IMR-90 (cell line): ENCODE measurements at regions not wholly inside any gene's neighbourhood (a gene's known extent, or its start where the extent isn't known, plus 50 kb on each side); places are given as distances from the start of the nearest gene placed in this dataset.

Experiments used
- ATAC-seq: fragments of 200-7000 bp; cut with Tn5 transposase; 2 replicates; pipeline ENCODE4 v1.9.1; 2020; ENCODE audit warnings: low read depth, mild to moderate bottlenecking, moderate library complexity
- BruUV-seq: library from RNA; stranded (reverse); fragments of 400-500 nt; replicated peaks from 2 replicates; lab custom pipeline; 2021; lab: Mats Ljungman, UMichigan
- CTCF ChIA-PET: fragments of 300-600 bp; formaldehyde crosslinking; extraction: SDS; loops from one replicate; lab custom pipeline; 2021; ENCODE audit warnings: antibody characterized with exemption; lab: Yijun Ruan, JAX
- POLR2A ChIA-PET: fragments of 300-600 bp; sonication (Branson Sonifier 250); formaldehyde crosslinking; loops from one replicate; lab custom pipeline; 2022; ENCODE audit warnings: antibody characterized with exemption; ENCODE audit not compliant: unreplicated experiment; lab: Charles Lee
- DNase-seq: peaks from one replicate; pipeline ENCODE4 v3.0.0; 2013
- H2AFZ ChIP-seq: replicated peaks from 2 replicates; pipeline ENCODE3; 2013; ENCODE audit warnings: low read length, mild to moderate bottlenecking; ENCODE audit not compliant: poor library complexity
- H2AK5ac ChIP-seq: 2 replicates; pipeline ENCODE4 v1.6.1; 2013; ENCODE audit warnings: low read depth, low read length, inconsistent platforms
- H2AK9ac ChIP-seq: replicated peaks from 2 replicates; pipeline ENCODE3; 2013; ENCODE audit warnings: mild to moderate bottlenecking, low read depth, low read length, moderate library complexity; ENCODE audit not compliant: poor library complexity
- H2BK120ac ChIP-seq: 2 replicates; pipeline ENCODE4 v1.6.1; 2013; ENCODE audit warnings: low read depth, low read length, inconsistent platforms
- H2BK15ac ChIP-seq: 3 replicates; pipeline ENCODE4 v1.6.1; 2013; ENCODE audit warnings: low read depth, low read length, inconsistent platforms
- H2BK20ac ChIP-seq: 2 replicates; pipeline ENCODE4 v1.6.1; 2013; ENCODE audit warnings: low read depth, mild to moderate bottlenecking, inconsistent platforms, low read length, moderate library complexity
- H2BK5ac ChIP-seq: 2 replicates; pipeline ENCODE4 v1.6.1; 2013; ENCODE audit warnings: mild to moderate bottlenecking, low read depth, low read length, inconsistent platforms; ENCODE audit not compliant: poor library complexity, severe bottlenecking
- H3K14ac ChIP-seq: replicated peaks from 2 replicates; pipeline ENCODE4 v1.6.1; 2013; ENCODE audit warnings: low read depth, low read length, inconsistent platforms
- H3K18ac ChIP-seq: 2 replicates; pipeline ENCODE4 v1.6.1; 2013; ENCODE audit warnings: low read depth, low read length, control low read depth
- H3K23ac ChIP-seq: 2 replicates; pipeline ENCODE4 v1.6.1; 2013; ENCODE audit warnings: low read depth, low read length, inconsistent platforms
- H3K27ac ChIP-seq: 2 replicates; pipeline ENCODE4 v1.5.1; 2013; ENCODE audit warnings: mild to moderate bottlenecking, control low read depth, low read length; ENCODE audit not compliant: insufficient read depth
- H3K27me3 ChIP-seq: 2 replicates; pipeline ENCODE4 v1.6.1; 2013; ENCODE audit warnings: low read length; ENCODE audit not compliant: control insufficient read depth, insufficient read depth
- H3K36me3 ChIP-seq: 2 replicates; pipeline ENCODE4 v1.6.1; 2013; ENCODE audit warnings: low read length, mixed read lengths; ENCODE audit not compliant: control insufficient read depth, insufficient read depth
- H3K4ac ChIP-seq: 2 replicates; pipeline ENCODE4 v1.6.1; 2013; ENCODE audit warnings: low read depth, low read length, inconsistent platforms
- H3K4me1 ChIP-seq: 2 replicates; pipeline ENCODE4 v1.6.1; 2013; ENCODE audit warnings: low read length, mixed read lengths; ENCODE audit not compliant: control insufficient read depth, insufficient read depth
- H3K4me2 ChIP-seq: 2 replicates; pipeline ENCODE4 v1.6.1; 2013; ENCODE audit warnings: low read depth, mild to moderate bottlenecking, control low read depth, low read length, moderate library complexity
- H3K4me3 ChIP-seq: 2 replicates; pipeline ENCODE4 v1.5.1; 2013; ENCODE audit warnings: low read depth, mild to moderate bottlenecking, control low read depth, low read length, moderate library complexity; ENCODE audit not compliant: insufficient read depth
- H3K56ac ChIP-seq: 2 replicates; pipeline ENCODE4 v1.6.1; 2013; ENCODE audit warnings: low read length, inconsistent platforms; ENCODE audit not compliant: insufficient read depth; ENCODE audit errors: extremely low read depth
- H3K79me1 ChIP-seq, 2 experiments: 2 replicates each; pipeline ENCODE4 v1.6.1; 2013; ENCODE audit warnings: low read length in 2 of 2, inconsistent platforms in 1 of 2, low read depth in 1 of 2
- H3K9ac ChIP-seq: 2 replicates; pipeline ENCODE4 v1.6.1; 2013; ENCODE audit warnings: low read depth, low read length, control low read depth
- H3K9me1 ChIP-seq: 2 replicates; pipeline ENCODE4 v1.6.1; 2013; ENCODE audit warnings: low read length, inconsistent platforms; ENCODE audit not compliant: insufficient read depth
- H3K9me3 ChIP-seq: 2 replicates; pipeline ENCODE4 v1.6.1; 2013; ENCODE audit warnings: low read length; ENCODE audit not compliant: control insufficient read depth, insufficient read depth
- H4K20me1 ChIP-seq: 2 replicates; pipeline ENCODE4 v1.6.1; 2013; ENCODE audit warnings: low read length, inconsistent platforms; ENCODE audit not compliant: insufficient read depth
- H4K5ac ChIP-seq: 2 replicates; pipeline ENCODE4 v1.6.1; 2013; ENCODE audit warnings: mild to moderate bottlenecking, low read depth, low read length, control low read depth
- H4K8ac ChIP-seq, 2 experiments: 2 replicates each; pipeline ENCODE4 v1.6.1; 2013; ENCODE audit warnings: low read depth in 2 of 2, low read length in 2 of 2, control low read depth in 1 of 2, inconsistent platforms in 1 of 2
- H4K91ac ChIP-seq: 2 replicates; pipeline ENCODE4 v1.6.1; 2013; ENCODE audit warnings: low read depth, low read length, inconsistent platforms; ENCODE audit not compliant: insufficient read depth
- BHLHE40 ChIP-seq: fragments of 150-350 bp; IDR thresholded peaks from 2 replicates; pipeline ENCODE4 v1.6.1; 2016; ENCODE audit warnings: mild to moderate bottlenecking, low read depth, low read length
- CHD1 ChIP-seq: IDR thresholded peaks from 2 replicates; pipeline ENCODE4 v1.6.1; 2012; ENCODE audit warnings: low read depth, low read length, improper control_type of control experiment
- MAFK ChIP-seq: IDR thresholded peaks from 2 replicates; pipeline ENCODE4 v1.6.1; 2012; ENCODE audit warnings: low read depth, low read length, improper control_type of control experiment
- dilution Hi-C: fragments of 300-500 bp; cut with HindIII; formaldehyde crosslinking; loops from one replicate; pipeline ENCODE4 v1.14.3; 2018; ENCODE audit warnings: low sequenced_read_pairs; ENCODE audit not compliant: unreplicated experiment
- in situ Hi-C: fragments of 300-500 bp; cut with MboI; formaldehyde crosslinking; loops from 3 replicates; pipeline ENCODE4 v1.14.3; 2019; ENCODE audit warnings: low sequenced_read_pairs, inconsistent platforms, mixed read lengths
- intact Hi-C: fragments of 100-400 bp; cut with micrococcal nuclease; formaldehyde crosslinking; loops from 2 replicates; pipeline ENCODE4 v1.10.0; 2022

- Histone ChIP-seq H3K4ac (no peak overlapping the region), H4K5ac (no peak overlapping the region), H2BK20ac (no peak overlapping the region), H3K23ac (no peak overlapping the region), H3K56ac (no peak overlapping the region), H3K36me3 (no peaks in the 10 kb centered on the region), H3K27ac (no peak overlapping the region), H3K4me1 (no peaks in the 10 kb centered on the region), H3K18ac (no peak overlapping the region), H4K8ac (no peak overlapping the region), H2AK5ac (no peak overlapping the region), H3K27me3 (no peaks in the 10 kb centered on the region), H4K20me1 (no peaks in the 10 kb centered on the region), H3K9me1 (no peaks in the 10 kb centered on the region), H2AK9ac (no peak overlapping the region), H2AFZ (no peak overlapping the region), H3K79me1 (no peaks in the 10 kb centered on the region), H3K9ac (no peak overlapping the region), H3K9me3 (peaks cover 3% of the 10 kb centered on the region; the same call in 1 of the 2 replicates), H3K4me3 (no peak overlapping the region), H4K91ac (no peak overlapping the region), H3K4me2 (no peak overlapping the region), H2BK15ac (no peak overlapping the region), H2BK120ac (no peak overlapping the region), H3K14ac (no peak overlapping the region), H2BK5ac (no peak overlapping the region)
- TF ChIP-seq BHLHE40, result no peak
- TF ChIP-seq CHD1, result no peak
- TF ChIP-seq MAFK, result peak; percentile 79
- CTCF ChIA-PET, result no interaction called here
- in situ Hi-C loops, result no loop called here
- POLR2A ChIA-PET, result no interaction called here
- dilution Hi-C loops, result no loop called here
- DNase-seq, result no peak
- intact Hi-C loops, result no loop called here
- ATAC-seq, result no peak
- BruUV-seq, result no TSS peak
Measured at GRCh38 chr18:65103864-65104263, 646.9 kb upstream of the CDH7 start.
